ENCODE measurements at regions not wholly inside any gene's neighbourhood (a gene's known extent, or its start where the extent isn't known, plus 50 kb on each side); places are given as distances from the start of the nearest gene placed in this dataset.

- no peak for TF ChIP-seq CTCF (IDR thresholded peaks at IDR 0.05 in 2 of 3, conservative IDR thresholded peaks at IDR 0.05 in 1 of 3; ENCODE audit: control insufficient read depth in 2 of 3, extremely low read depth in 1 of 3, insufficient read depth in 1 of 3, low read depth in 3 of 3, low read length in 3 of 3)
- no peak for TF ChIP-seq NFYB (IDR thresholded peaks at IDR 0.05; ENCODE audit: insufficient read depth, low read depth, low read length)
- no peak for TF ChIP-seq CHD4 (IDR thresholded peaks at IDR 0.05)
- TF ChIP-seq ZNF687 (IDR thresholded peaks at IDR 0.05): no peak
- no peak for TF ChIP-seq IKZF2 (IDR thresholded peaks at IDR 0.05)
- TF ChIP-seq BHLHE40 (IDR thresholded peaks at IDR 0.05; ENCODE audit: borderline replicate concordance in 1 of 2, low read depth in 2 of 2, low read length in 1 of 2): no peak
- TF ChIP-seq RELB (IDR thresholded peaks at IDR 0.05; ENCODE audit: low read depth): no peak
- no peak for TF ChIP-seq JUND (IDR thresholded peaks at IDR 0.05; ENCODE audit: low read depth, low read length)
Observed at GRCh38 chr6:18707714-18708439, 320.7 kb downstream of the RNF144B start (continued).

Measured in GM12878 (cell line).